Stimulated activated CD8-positive, alpha-beta memory T cell treated with anti-CD3 and anti-CD28 coated beads, Interleukin-2, amount 100 ng/mL, for 1 hour (primary cell): ENCODE measurements at regions not wholly inside any gene's neighbourhood (a gene's known extent, or its start where the extent isn't known, plus 50 kb on each side); places are given as distances from the start of the nearest gene placed in this dataset.

Source experiments
- DNase-seq, 2 donors: peaks; one replicate each; pipeline ENCODE4 v3.0.0-alpha.2; 2020; ENCODE audit warnings: low read depth in 2 of 2

- no peak for DNase-seq
These were observed 58.4 kb upstream of the NKX1-1 start for GRCh38 chr4:1464581-1465171.

- DNase-seq = no peak
These were observed 57.8 kb upstream of the NKX1-1 start for GRCh38 chr4:1463927-1464540.

- DNase-seq = no peak
These were observed 57.1 kb upstream of the NKX1-1 start for GRCh38 chr4:1463088-1463926.

DNA sequence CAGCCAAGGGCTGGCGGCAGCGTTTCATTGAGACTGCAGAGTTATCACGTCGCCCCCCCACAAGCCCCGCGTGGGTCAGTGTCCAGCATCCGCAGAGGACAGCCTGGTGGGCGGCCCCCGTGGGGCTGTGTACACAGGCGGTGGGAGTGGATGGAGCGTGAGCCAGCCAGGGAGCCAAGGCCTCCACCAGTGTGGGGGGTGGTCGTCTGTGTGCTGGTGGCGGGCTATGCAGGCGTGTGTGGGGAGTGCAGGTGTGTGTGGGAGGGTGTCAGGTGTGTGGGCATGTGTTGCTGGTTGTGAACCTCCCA, 56.5 kb upstream of the NKX1-1 start:
- DNase-seq = no peak

GRCh38 chr4:1462009-1462767, 55.9 kb upstream of the NKX1-1 start:
- DNase-seq = no peak

DNA sequence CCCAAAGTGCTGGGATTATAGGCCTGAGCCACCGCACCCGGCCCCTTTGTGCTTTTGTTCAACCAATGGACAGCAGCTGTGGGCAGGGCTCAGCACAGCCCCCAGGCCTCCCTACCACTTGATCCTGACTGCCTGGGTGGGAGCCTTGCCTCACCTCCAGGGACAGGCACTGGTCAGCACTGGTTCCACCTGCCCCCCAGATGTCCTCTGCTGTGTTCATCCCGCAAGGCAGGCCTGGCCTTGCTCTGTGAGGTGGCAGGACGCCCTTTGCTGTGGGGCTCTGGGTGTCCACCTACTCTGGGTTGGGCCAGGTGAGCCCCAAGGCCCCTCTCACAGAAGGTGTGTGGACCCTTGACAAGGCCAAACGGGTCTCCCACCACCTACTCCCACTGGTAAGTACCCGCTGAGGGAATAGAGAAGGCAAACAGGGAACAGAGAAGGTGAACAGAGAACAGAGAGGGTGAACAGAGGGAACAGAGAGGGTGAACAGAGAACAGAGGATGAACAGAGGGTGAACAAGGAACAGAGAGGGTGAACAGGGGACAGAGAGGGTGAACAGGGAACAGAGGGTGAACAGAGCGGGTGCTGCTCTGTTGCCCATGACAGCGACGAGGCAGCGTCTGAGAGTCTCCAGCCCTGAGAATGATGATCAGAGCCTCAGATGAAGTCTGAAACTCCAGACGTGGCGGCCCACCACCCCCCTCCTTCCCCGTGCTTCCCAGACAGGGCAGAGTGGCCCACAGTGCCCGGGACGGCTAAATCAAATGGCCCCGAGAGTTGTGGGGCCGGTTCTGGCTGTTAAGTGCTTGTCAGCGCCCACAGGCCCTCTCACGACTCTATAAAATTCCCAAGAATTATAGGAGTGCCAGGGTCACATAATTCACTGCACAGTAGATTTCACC, 55.0 kb upstream of the NKX1-1 start:
- no peak for DNase-seq

DNA sequence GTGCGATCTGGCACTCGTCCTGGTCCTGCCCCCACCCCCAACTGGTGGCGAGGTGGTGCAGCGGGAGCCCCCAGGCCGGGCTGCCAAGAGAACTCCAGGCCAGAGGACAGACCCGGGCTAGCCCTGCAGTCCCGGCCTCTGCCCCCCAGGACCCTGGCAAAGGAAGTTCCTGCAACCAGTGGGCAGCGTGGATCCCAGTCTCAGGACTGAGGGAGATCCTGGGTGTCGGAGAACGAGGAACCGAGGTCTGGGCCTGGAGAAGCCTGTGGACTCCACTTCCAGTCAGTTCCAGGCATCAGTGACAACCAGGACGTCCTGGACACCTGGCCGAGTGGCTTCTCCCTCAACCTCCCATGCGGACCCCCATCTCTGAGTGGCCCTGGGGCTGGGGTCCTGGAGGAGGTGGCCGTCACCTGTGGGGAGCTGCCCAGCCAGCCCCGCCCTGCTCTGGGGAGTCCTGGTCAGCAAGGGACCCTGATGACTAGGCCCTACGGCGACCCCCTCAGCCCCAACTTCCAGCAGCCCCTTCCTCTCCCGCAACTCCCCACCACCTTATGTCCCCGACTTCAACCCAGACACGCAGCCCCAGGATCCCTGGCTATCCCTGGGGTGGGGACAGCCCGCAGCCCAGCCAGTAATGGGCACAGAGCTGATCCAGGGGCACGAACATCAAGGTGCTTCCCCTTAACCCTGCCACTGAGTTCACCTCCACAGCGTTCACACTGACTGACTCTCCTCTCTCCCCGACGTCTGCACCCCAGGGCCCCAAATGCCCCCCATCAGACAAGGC, 53.7 kb upstream of the NKX1-1 start:
- no peak for DNase-seq

GRCh38 chr4:1459081-1459721, 53.0 kb upstream of the NKX1-1 start:
- DNase-seq = no peak

DNA sequence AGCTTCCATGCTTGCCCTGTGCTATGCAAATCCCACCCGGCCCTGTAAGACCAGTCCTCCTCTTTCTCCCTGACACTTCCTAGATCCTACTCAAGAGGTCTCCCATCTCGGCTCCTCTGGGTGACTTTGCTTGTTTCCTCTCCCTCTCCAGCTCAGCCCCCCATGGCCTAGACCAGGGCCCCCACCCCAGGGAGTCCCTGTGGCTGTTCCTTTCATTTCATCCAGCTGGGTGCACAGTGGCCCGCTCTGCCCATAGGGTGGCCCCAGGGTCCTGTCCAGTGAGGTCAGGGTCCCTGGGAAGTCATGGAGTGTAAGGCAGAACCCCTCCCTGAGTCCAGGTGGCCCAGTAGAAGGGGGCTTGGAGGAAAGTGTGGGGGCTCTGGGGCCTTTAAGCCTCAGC, 52.3 kb upstream of the NKX1-1 start:
- DNase-seq = no peak
